C4-2B (cell line): ENCODE measurements at regions not wholly inside any gene's neighbourhood (a gene's known extent, or its start where the extent isn't known, plus 50 kb on each side); places are given as distances from the start of the nearest gene placed in this dataset.
"Not testable (repeated sequence)": the region's sequence is repeated elsewhere in the genome, so short reads cannot be mapped to it uniquely, and the experiment has no call there.

Experiments used
- ZFX ChIP-seq: fragments of 450-650 bp; IDR thresholded peaks from 2 replicates; pipeline ENCODE4 v1.6.1; 2017
- TF ChIP-seq, protein P1 (sequence below): fragments of 450-650 bp; conservative IDR thresholded peaks from 2 replicates; pipeline ENCODE4 v1.5.1; 2017; ENCODE audit warnings: mild to moderate bottlenecking

DNA sequence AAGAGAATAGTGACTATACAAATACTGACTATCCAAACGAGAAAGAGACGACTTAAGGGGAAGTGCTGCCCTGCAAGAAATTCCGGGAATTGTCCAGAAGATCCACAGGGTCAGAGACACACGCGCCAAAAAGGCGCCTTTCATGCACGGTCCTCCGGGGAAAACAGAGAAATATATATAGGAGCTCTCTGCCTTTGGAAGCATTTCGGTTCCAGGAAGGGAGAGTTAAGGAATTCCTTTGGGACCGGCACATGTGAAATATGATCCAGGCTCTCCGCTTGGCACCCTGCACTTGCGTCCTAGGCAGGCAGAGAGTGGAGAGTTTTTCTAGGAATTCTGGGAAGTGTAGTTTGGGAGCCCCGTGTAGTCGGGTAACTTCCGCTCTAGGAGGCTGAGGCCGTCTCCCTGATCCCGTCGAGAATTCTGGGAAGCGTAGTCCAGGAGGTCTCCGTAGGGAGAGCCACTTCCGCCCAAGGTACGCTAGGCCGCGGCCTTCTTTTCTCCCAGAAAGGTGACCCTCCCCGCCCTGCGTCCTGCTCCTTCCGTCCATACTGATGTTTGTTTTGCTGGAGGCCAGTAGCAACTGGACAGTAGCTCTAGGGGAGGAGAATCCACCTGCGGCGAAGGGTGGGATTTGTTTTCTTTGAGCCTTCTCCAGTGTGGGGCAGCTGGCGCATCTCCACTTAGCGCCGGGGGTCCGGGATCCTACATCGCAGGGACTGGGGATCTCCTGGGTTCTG, 69.4 kb upstream of the GPR39 start:
- TF ChIP-seq, protein P1, sequence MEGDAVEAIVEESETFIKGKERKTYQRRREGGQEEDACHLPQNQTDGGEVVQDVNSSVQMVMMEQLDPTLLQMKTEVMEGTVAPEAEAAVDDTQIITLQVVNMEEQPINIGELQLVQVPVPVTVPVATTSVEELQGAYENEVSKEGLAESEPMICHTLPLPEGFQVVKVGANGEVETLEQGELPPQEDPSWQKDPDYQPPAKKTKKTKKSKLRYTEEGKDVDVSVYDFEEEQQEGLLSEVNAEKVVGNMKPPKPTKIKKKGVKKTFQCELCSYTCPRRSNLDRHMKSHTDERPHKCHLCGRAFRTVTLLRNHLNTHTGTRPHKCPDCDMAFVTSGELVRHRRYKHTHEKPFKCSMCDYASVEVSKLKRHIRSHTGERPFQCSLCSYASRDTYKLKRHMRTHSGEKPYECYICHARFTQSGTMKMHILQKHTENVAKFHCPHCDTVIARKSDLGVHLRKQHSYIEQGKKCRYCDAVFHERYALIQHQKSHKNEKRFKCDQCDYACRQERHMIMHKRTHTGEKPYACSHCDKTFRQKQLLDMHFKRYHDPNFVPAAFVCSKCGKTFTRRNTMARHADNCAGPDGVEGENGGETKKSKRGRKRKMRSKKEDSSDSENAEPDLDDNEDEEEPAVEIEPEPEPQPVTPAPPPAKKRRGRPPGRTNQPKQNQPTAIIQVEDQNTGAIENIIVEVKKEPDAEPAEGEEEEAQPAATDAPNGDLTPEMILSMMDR, result not testable (repeated sequence)
- TF ChIP-seq ZFX, result peak; percentile 33; the same call in 1 of the 2 replicates
